GM23338 (cell line): ENCODE measurements at regions not wholly inside any gene's neighbourhood (a gene's known extent, or its start where the extent isn't known, plus 50 kb on each side); places are given as distances from the start of the nearest gene placed in this dataset.

Experiments used
- ATAC-seq: fragments of 200-7000 bp; cut with Tn5 transposase; 3 replicates; pipeline ENCODE4 v1.9.1; 2020
- DNase-seq: peaks from one replicate; pipeline ENCODE4 v3.0.0-alpha.2; 2015; ENCODE audit warnings: low spot score
- H2AFZ ChIP-seq: fragments of 200-600 bp; sonication (generic); 2 replicates; pipeline ENCODE4 v1.8.0; 2016; ENCODE audit warnings: antibody characterized with exemption, mild to moderate bottlenecking, moderate library complexity
- H3F3A ChIP-seq: fragments of 200-600 bp; sonication (generic); replicated peaks from 2 replicates; pipeline ENCODE4 v1.8.0; 2017; ENCODE audit warnings: antibody characterized with exemption, mixed run types, low read depth
- H3K27ac ChIP-seq: fragments of 200-600 bp; sonication (generic); 2 replicates; pipeline ENCODE4 v1.6.1; 2016; ENCODE audit warnings: low read depth
- H3K27me3 ChIP-seq: fragments of 200-600 bp; sonication (generic); 2 replicates; pipeline ENCODE4 v1.8.0; 2016; ENCODE audit warnings: mild to moderate bottlenecking, mixed run types, moderate library complexity; ENCODE audit not compliant: insufficient read depth
- H3K36me3 ChIP-seq: fragments of 200-600 bp; sonication (generic); 2 replicates; pipeline ENCODE4 v1.8.0; 2016; ENCODE audit warnings: mild to moderate bottlenecking; ENCODE audit not compliant: insufficient read depth
- H3K4me1 ChIP-seq: fragments of 200-600 bp; sonication (generic); 2 replicates; pipeline ENCODE4 v1.8.0; 2016; ENCODE audit warnings: mild to moderate bottlenecking, moderate library complexity; ENCODE audit not compliant: insufficient read depth
- H3K4me2 ChIP-seq: fragments of 200-600 bp; sonication (generic); 2 replicates; pipeline ENCODE4 v1.7.1; 2017; ENCODE audit warnings: mixed run types
- H3K4me3 ChIP-seq: fragments of 200-600 bp; sonication (generic); 2 replicates; pipeline ENCODE4 v1.6.1; 2016; ENCODE audit warnings: mixed run types
- H3K79me2 ChIP-seq: fragments of 200-600 bp; sonication (generic); replicated peaks from 2 replicates; pipeline ENCODE4 v1.8.0; 2017; ENCODE audit warnings: mild to moderate bottlenecking; ENCODE audit not compliant: insufficient read depth
- H3K9me2 ChIP-seq: fragments of 200-600 bp; sonication (generic); 2 replicates; pipeline ENCODE4 v1.8.0; 2017; ENCODE audit not compliant: insufficient read depth
- H4K20me1 ChIP-seq: fragments of 200-600 bp; sonication (generic); replicated peaks from 2 replicates; pipeline ENCODE4 v1.8.0; 2017; ENCODE audit warnings: mild to moderate bottlenecking; ENCODE audit not compliant: insufficient read depth
- H3K27ac Mint-ChIP-seq: 2 replicates; pipeline ENCODE4 v1.8.0; 2020; ENCODE audit warnings: inconsistent platforms, mild to moderate bottlenecking, moderate library complexity, mixed read lengths
- H3K27me3 Mint-ChIP-seq: 3 replicates; pipeline ENCODE4 v1.8.0; 2022; ENCODE audit warnings: low read depth, mild to moderate bottlenecking, moderate library complexity, mixed read lengths, inconsistent platforms; ENCODE audit not compliant: insufficient read depth, poor library complexity
- H3K36me3 Mint-ChIP-seq: 3 replicates; pipeline ENCODE4 v1.8.0; 2021; ENCODE audit warnings: low read depth, mild to moderate bottlenecking, inconsistent platforms, moderate library complexity, mixed read lengths
- H3K4me1 Mint-ChIP-seq: 3 replicates; pipeline ENCODE4 v1.8.0; 2020; ENCODE audit warnings: mild to moderate bottlenecking, inconsistent platforms, mixed read lengths
- H3K4me3 Mint-ChIP-seq: 3 replicates; pipeline ENCODE4 v1.8.0; 2021; ENCODE audit warnings: moderate library complexity, mild to moderate bottlenecking, inconsistent platforms, mixed read lengths
- H3K9me3 Mint-ChIP-seq: 3 replicates; pipeline ENCODE4 v1.8.0; 2020; ENCODE audit warnings: moderate library complexity, mild to moderate bottlenecking, inconsistent platforms, mixed read lengths
- CREB1 ChIP-seq: fragments of 250-450 bp; sonication (Bioruptor Pico); IDR thresholded peaks from 2 replicates; pipeline ENCODE4 v1.5.0; 2020; ENCODE audit warnings: low read depth, mild to moderate bottlenecking, moderate library complexity
- CTCF ChIP-seq, 2 experiments: fragments of 200-600 bp in 1 of 2; sonication (generic) in 1 of 2; conservative IDR thresholded peaks; 2 replicates each; pipeline versions ENCODE4 v1.5.1 to v1.6.1; 2016 to 2017; ENCODE audit warnings: antibody characterized with exemption in 2 of 2, low read depth in 2 of 2, mild to moderate bottlenecking in 2 of 2, moderate library complexity in 1 of 2
- EZH2 ChIP-seq: fragments of 200-600 bp; sonication (generic); IDR thresholded peaks from one replicate; pipeline ENCODE4 v1.8.0; 2017; ENCODE audit warnings: antibody characterized with exemption, mild to moderate bottlenecking, low read depth; ENCODE audit not compliant: unreplicated experiment
- EZH2phosphoT487 ChIP-seq: fragments of 200-600 bp; sonication (generic); IDR thresholded peaks from one replicate; pipeline ENCODE4 v1.8.1; 2018; ENCODE audit warnings: antibody characterized with exemption; ENCODE audit not compliant: unreplicated experiment
- JUNB ChIP-seq: IDR thresholded peaks from one replicate; pipeline ENCODE4 v1.6.1; 2016; ENCODE audit warnings: antibody characterized with exemption; ENCODE audit not compliant: unreplicated experiment
- NANOG ChIP-seq: IDR thresholded peaks from 2 replicates; pipeline ENCODE4 v1.6.1; 2016; ENCODE audit warnings: antibody characterized with exemption, borderline replicate concordance
- POLR2AphosphoS5 ChIP-seq: IDR thresholded peaks from 2 replicates; pipeline ENCODE4 v1.6.1; 2016; ENCODE audit warnings: antibody characterized with exemption, low read depth
- REST ChIP-seq: IDR thresholded peaks from one replicate; pipeline ENCODE4 v1.6.1; 2018; ENCODE audit warnings: antibody characterized with exemption; ENCODE audit not compliant: unreplicated experiment
- STAT1 ChIP-seq: IDR thresholded peaks from one replicate; pipeline ENCODE4 v1.6.1; 2016; ENCODE audit warnings: antibody characterized with exemption; ENCODE audit not compliant: unreplicated experiment
- ZNF114 ChIP-seq: fragments of 250-450 bp; sonication (Bioruptor Pico); IDR thresholded peaks from 2 replicates; pipeline ENCODE4 v1.5.0; 2020; ENCODE audit warnings: mild to moderate bottlenecking, moderate library complexity
- ZNF331 ChIP-seq: fragments of 250-450 bp; sonication (Bioruptor Pico); IDR thresholded peaks from 2 replicates; pipeline ENCODE4 v1.5.0; 2020; ENCODE audit warnings: low read depth, mild to moderate bottlenecking, moderate library complexity
- ZNF462 ChIP-seq: fragments of 250-450 bp; sonication (Bioruptor Pico); IDR thresholded peaks from 2 replicates; pipeline ENCODE4 v1.5.0; 2020; ENCODE audit warnings: mild to moderate bottlenecking, moderate library complexity

- no peaks in the 10 kb centered on the region for H3K36me3 ChIP-seq
- no peaks in the 10 kb centered on the region for H3K4me1 Mint-ChIP-seq
- no peaks in the 10 kb centered on the region for H4K20me1 ChIP-seq
- no peaks in the 10 kb centered on the region for H3K4me1 ChIP-seq
- H3K27ac Mint-ChIP-seq: no peak overlapping the region
- no peaks in the 10 kb centered on the region for H3K36me3 Mint-ChIP-seq
- no peaks in the 10 kb centered on the region for H3F3A ChIP-seq
- H3K9me3 Mint-ChIP-seq: no peaks in the 10 kb centered on the region
- H3K27ac ChIP-seq: no peak overlapping the region
- no peaks in the 10 kb centered on the region for H3K27me3 ChIP-seq
- DNase-seq (no peak), ATAC-seq (no peak)
- H2AFZ ChIP-seq: no peak overlapping the region
- no peaks in the 10 kb centered on the region for H3K79me2 ChIP-seq
- H3K4me2 ChIP-seq: no peak overlapping the region
- peaks cover 7% of the 10 kb centered on the region; the same call in 1 of the 2 replicates for H3K9me2 ChIP-seq
- TF ChIP-seq REST (no peak), STAT1 (no peak), JUNB (no peak), ZNF114 (no peak), CTCF (conservative IDR thresholded peaks at IDR 0.05; ENCODE audit: low read depth in 2 of 2) (no peak), EZH2phosphoT487 (no peak), CREB1 (CRISPR knock-in tag) (no peak), ZNF462 (CRISPR knock-in tag) (no peak), NANOG (no peak), POLR2AphosphoS5 (no peak), ZNF331 (no peak), EZH2 (no peak)
- H3K4me3 Mint-ChIP-seq: no peak overlapping the region
- H3K4me3 ChIP-seq: no peak overlapping the region
- no peaks in the 10 kb centered on the region for H3K27me3 Mint-ChIP-seq
These were observed 141.9 kb downstream of the TTC32 start for GRCh38 chr2:19759880-19760279.
